Suprapubic skin (tissue), 3 donors: ENCODE measurements at regions not wholly inside any gene's neighbourhood (a gene's known extent, or its start where the extent isn't known, plus 50 kb on each side); places are given as distances from the start of the nearest gene placed in this dataset.
"Not testable (repeated sequence)": the region's sequence is repeated elsewhere in the genome, so short reads cannot be mapped to it uniquely, and the experiment has no call there.

ENCODE experiments used
- EP300 ChIP-seq: sonication (generic); formaldehyde crosslinking; IDR thresholded peaks from one replicate; pipeline ENCODE4 v1.6.1; 2017; ENCODE audit warnings: antibody characterized with exemption
- POLR2A ChIP-seq, 2 donors: fragments of 450-650 bp; IDR thresholded peaks; one replicate each; pipeline ENCODE4 v1.6.1; 2017; ENCODE audit warnings: antibody characterized with exemption in 2 of 2, mild to moderate bottlenecking in 2 of 2, moderate library complexity in 2 of 2
- TF ChIP-seq, protein P1 (sequence below), 2 donors: fragments of 200-600 bp in 1 of 2; fragments of 450-650 bp in 1 of 2; sonication (generic) in 1 of 2; IDR thresholded peaks; one replicate each; pipeline ENCODE4 v1.5.1; 2016 to 2019; ENCODE audit warnings: antibody characterized with exemption in 2 of 2, mild to moderate bottlenecking in 1 of 2, moderate library complexity in 1 of 2

DNA sequence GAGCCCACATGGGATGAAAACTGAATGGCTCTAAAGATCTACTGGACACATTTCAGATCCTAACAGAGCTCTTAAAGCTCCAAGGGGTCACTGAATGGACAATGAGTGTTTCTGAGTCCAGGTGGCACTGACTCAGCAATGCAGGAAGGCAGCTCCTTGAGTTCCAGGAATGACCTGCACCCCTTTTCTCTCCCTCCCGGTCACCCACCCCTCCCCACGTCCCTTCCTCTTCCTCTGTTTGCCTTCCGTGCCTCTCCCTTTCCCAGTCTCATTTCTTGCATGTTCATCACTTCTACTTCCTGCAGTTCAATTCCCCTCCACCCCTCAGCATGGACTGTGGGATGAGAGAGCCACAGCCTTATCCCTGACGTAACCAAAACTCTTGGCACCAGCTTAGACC lies 63.3 kb upstream of the SULF2 start:
- TF ChIP-seq, protein P1, sequence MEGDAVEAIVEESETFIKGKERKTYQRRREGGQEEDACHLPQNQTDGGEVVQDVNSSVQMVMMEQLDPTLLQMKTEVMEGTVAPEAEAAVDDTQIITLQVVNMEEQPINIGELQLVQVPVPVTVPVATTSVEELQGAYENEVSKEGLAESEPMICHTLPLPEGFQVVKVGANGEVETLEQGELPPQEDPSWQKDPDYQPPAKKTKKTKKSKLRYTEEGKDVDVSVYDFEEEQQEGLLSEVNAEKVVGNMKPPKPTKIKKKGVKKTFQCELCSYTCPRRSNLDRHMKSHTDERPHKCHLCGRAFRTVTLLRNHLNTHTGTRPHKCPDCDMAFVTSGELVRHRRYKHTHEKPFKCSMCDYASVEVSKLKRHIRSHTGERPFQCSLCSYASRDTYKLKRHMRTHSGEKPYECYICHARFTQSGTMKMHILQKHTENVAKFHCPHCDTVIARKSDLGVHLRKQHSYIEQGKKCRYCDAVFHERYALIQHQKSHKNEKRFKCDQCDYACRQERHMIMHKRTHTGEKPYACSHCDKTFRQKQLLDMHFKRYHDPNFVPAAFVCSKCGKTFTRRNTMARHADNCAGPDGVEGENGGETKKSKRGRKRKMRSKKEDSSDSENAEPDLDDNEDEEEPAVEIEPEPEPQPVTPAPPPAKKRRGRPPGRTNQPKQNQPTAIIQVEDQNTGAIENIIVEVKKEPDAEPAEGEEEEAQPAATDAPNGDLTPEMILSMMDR (IDR thresholded peaks at IDR 0.05) = not testable (repeated sequence)
- TF ChIP-seq EP300; POLR2A (IDR thresholded peaks at IDR 0.05): not testable (repeated sequence)
